ENCODE measurements at regions not wholly inside any gene's neighbourhood (a gene's known extent, or its start where the extent isn't known, plus 50 kb on each side); places are given as distances from the start of the nearest gene placed in this dataset.
"Not testable (repeated sequence)": the region's sequence is repeated elsewhere in the genome, so short reads cannot be mapped to it uniquely, and the experiment has no call there.

DNA sequence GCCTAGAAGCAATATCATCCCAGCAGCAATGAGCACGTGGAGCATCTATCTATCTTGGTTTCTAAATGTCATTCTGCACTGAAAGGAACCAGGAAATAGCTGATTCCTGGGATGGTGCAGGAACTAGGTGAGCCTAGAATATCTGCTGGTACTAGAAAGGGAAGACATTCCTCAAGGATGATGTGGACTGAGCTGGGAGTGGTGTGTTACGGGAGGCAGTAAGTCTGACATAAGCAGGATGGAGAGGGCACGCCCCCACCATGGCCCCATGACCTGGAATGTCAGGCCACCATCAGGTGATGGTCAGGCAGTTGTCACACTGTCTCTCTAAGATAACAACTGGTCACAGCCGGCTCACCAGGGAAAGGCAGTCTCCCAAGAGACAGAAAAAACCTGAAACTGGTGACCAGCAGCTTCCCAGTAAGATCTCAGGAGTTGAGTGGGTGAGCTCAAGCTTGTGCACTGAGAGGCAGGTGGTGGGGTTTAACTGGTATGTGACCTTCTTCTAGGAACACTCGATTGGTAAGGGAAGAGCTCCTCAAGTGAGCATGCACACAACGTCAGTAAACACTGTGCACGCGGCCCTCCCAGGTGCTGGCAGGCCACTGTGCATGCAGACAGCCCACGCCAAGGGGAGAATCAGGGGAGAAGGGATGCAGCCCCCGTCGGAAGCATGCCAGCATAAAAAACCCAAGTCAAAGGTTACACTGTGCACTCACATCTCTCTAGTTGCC is 148.7 kb downstream of the ADSS2 start:
- DNase-seq, result no peak

DNA sequence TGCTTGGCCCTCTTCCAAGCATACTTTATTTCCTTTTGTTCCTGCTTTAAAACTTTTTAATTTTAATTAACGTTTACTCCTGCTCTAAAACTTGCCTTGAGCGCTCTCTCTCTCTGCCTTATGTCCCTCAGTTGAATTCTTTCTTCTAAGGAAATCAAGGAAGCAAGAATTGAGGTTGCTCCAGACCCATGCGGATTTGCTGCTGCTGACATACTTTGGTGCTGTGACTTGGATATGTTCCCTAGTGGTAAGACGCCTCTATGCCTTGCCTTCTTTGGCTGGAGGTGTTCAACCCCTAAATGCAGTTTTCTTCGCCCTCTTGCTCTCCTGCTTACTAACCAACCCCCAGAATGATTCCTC is 148.1 kb downstream of the ADSS2 start:
- DNase-seq, result no peak

DNA sequence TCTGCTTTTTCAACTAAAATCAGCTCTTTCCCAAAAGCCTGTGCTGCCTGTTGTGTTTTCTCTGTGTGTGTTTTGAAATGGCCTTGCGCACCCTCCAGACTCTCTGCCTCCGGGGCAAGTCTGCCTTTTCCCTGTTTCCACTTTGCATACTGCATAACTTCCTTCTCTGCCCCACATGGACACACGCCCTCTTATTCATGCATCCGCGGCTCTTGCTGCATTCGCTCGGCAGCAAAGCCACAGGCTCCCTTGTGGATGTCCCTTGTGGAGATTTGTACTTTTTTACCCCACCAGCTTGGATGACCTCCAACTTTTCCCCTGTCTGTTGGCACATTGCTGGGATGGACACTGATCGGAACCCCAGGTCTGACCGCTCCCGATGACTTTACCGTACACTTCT is 147.6 kb downstream of the ADSS2 start:
- no peak for DNase-seq

DNA sequence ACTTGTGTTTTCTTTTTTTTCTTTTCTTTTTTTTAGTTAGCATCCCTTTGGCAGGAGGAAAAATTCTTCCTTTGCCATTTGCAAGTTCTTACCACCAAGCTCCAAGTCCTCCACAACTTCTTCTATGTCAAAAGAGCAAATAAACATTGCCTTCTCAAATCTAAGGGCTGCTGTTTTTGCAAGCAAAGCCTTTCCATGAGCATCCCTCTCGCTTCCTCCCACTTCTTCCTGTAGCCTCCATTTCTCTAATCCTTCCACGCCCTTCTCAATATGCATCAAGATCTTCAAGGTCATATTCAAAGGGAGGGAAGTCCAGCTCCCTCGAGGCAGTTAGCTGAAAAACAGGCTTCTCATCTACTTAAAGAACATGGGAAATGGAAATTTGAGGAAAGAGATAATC is 147.1 kb downstream of the ADSS2 start:
- DNase-seq, result no peak

DNA sequence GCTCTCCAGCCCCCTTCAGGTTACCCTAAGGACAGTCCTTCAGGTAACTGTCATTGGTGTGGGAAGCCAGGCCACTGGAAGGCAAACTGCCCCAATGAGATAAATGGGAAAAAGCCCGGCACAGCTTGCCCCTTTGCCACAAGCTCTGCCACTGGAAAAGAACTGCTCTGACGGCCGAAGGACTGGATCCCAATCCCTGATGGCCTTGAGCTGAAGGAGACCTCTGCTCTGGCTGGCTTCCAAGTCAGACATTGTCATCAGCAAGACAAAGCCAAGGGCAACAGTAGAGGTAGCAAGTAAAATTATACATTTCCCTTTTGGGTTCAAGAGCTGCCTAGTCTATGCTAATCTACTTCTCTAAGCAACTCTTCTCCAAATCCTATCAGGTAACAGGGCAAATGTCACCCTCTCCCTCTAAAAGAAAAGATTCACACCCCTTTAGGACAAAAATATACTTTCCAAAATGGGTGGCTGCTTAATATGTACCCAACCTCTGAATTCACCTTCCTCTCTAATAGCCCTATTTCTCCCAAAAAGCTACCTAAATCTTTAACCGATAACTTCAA is 145.8 kb downstream of the ADSS2 start:
- DNase-seq, result no peak

DNA sequence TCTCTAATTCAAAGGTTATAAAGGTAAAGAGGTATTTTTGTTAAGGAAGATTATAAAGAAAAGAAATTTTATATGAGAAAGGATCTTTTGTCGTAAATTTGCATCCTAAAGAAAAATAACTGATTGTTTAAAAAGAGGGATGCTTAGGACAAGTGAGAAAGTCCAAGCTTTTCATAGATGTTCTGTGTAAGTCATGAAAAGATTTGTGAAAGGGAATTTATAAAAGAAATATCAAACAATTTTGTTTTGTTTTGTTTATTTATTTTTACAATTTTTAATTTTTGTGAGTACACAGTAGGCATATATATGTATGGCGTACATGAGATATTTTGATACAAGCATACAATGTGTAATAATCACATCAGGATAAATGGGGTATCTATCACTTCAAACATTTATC is 145.2 kb downstream of the ADSS2 start:
- no peak for DNase-seq

DNA sequence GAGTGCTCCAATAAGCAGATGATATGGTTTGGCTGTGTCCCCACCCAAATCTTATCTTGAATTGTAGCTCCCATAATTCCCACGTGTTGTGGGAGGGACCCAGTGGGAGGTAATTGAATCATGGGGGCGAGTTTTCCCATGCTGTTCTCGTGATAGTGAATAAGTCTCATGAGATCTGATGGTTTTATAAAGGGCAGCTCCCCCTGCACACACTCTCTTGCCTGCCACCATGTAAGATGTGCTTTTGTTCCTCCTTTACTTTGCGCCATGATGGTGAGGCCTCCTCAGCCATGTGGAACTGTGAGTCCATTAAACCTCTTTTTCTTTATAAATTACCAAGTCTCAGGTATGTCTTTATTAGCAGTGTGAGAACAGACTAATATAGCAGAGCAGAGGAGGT is 142.5 kb downstream of the ADSS2 start:
- not testable (repeated sequence) for DNase-seq

DNA sequence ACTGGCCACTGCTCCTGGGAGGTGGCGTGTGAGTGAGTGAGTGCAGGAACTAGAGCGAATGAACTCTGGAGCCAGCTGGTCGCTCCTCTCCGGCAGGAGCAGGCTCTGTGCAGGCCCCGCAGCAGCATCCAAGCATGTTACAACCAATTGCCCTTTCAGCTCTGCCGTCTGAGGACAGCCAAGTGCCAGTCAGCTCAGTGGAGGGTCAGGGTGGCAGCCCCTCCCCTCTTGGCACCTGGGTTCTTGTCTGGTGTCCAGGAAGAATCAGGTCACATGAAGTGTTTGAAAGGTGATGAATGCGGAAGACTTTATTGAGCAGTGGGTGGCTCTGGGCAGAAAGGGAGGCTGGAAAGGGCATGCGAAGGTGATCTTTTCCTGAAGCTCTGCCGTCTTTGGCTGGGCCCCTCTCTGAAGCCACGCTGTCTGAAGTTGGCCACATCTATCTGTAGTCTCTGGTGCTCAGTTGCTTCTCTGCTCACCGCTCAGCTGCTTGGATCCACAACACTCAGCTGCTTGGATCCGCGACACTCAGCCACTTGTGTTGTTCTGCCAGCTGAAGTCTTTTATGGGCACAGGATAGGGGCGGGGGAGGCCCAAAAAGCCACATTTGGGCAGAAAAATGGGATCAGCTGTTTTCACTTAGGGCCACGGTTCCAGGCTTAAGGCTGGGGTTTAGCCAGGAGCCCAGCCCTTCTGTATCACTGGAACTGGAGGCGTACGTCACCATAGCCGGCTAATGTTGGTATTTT is 139.8 kb downstream of the ADSS2 start:
- no peak for DNase-seq

DNA sequence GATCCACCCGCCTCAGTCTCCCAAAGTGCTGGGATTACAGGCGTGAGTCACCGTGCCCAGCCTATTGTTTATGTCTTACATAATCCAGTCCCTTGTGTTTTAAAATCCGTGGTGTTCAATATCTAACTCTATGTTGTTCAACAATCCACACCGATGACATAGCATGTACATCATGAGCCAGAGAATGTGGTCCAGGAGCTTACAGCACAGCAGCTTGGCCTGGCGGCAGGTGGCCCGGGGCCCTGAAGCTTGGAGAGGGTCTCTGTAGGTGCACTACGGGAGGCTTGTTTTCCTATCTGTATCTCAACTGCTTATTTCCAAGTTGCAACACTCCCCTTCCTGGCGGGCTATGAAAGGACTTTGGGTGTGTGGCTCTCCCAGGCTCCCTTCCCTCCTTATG is 138.4 kb downstream of the ADSS2 start:
- DNase-seq, result no peak

DNA sequence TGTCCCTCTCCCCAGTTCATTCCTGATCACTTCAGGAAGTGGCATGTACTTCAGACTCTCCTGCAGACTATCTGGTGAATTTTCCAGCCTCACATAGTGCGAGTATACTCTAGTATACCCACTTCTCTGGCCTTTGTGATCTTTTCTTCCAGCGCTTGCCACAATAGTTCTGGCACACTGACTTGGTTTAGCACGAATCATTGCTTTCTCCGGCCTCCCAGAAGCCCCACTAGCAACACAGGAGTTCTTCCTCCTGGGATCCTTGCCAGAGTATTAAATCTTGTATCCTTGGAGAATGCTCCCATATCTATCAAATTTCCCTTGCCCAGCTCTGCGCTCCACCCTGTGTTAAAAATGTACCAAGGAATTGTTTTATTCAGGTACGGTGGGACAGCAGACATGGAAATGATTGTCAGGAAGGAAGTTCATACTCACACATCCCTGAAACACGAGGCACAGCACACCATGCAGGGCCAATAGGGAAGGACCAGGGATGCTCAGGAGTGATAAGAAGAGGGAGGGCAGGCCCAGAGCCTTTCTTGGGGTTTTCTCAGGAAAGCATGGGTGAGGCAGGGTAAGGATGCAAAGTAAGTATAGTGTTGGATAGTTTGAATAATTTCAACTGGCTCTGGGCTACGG is 136.7 kb downstream of the ADSS2 start:
- no peak for DNase-seq

DNA sequence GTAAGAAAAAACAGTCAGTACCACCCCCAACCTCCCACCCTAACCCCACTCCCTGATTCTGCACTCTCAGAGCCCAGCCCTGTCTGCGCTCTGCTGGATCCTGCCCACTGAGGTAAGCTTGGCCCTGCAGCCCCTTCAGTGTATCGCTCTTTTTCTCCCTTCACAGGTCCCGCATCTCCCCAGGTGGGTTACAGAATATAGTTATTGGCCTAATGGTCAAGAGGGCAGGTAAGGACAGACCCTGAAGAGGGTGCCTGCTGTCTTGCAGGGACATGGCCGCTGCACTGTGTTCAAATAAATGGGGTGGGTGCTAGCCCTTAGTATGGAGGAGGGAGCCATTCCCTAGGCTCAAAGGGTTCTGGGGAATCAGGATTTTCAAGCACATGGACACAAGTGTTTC is 135.7 kb downstream of the ADSS2 start:
- DNase-seq, result no peak

DNA sequence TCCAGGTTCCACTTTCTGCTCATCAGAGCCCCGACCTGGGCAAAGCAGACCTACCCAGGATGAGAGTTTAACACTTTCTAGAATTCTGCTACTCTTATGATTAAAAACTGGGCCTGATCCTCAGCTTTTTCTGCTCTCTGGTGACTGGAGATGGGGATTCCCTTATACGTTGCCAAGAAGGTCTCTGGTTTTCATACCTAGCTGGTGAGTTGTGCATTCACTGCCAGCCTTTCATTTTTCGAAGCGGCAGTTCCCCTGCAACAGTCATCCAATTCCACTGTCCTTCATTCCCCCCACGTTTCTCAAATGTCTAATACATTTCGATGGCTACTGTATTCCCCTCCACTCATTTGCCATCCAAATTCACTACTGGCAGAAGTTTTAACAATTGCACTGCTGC is 135.3 kb downstream of the ADSS2 start:
- DNase-seq, result no peak

DNA sequence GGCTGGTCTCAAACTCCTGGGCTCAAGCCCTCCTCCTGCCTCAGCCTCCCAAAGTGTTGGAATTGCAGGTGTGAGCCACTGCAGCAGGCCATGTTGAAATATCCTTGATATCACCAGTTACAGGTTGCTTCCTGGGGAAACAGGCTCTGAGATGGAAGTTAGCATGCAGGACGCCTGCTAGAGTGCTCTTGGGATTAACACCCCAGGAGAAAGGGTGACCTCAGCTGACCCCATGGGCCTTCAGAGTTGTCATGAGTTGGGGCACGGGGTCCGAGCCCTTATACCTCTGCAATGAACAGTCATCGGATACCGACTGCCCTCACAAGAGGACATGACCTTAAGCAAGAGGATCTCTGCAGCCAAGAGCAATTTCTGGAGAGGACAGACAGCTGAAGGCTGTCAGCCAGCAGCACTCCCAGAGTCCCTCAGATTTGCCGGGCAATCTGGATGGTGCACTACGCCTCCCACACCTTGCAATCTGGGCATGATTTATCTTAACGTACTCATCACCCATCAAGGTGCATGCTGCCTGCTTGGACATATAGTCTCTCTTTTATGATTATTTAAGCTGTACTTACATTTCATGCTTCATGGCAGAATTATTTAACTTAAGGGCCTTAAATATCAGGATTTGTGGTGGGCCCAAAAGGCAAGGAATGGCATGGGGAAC is 134.6 kb downstream of the ADSS2 start:
- DNase-seq, result no peak

DNA sequence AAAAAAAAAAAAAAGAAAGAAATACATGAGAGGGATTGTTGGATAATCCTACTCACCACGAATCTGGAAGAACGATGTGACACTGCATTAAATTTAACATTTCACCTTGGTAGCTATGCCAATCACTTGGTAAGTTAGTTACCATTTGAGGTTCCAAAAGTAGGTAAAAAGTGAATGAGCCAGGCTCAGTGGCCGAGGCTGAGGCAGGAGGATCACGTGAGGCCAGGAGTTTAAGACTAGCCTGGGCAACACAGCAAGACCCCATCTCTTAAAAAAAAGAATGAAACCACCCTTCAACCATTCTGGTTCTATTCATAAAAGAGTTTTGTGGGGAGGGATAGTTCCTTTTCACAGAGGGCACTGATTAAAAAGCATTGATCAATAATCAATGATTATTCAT is 133.6 kb downstream of the ADSS2 start:
- no peak for DNase-seq

DNA sequence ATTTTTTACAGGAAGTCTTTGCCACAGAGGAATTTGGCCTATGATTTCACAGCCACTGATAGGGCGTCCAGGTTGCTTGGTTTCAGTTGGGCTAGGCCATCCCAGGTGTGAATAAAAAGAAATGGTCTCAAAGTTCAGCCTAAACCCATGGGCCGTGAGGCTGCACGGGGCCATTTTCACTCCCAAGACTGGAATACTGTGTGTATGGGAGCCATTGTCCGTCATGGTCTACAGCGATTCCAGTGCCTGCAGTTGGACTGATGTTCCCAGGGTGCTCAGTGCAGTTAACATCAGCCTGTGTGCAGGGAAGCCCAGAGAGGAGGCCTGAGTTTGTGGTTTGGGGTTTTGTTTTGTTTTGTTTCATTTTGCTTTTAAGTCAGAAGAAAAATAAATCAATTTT is 133.2 kb downstream of the ADSS2 start:
- DNase-seq, result no peak

DNA sequence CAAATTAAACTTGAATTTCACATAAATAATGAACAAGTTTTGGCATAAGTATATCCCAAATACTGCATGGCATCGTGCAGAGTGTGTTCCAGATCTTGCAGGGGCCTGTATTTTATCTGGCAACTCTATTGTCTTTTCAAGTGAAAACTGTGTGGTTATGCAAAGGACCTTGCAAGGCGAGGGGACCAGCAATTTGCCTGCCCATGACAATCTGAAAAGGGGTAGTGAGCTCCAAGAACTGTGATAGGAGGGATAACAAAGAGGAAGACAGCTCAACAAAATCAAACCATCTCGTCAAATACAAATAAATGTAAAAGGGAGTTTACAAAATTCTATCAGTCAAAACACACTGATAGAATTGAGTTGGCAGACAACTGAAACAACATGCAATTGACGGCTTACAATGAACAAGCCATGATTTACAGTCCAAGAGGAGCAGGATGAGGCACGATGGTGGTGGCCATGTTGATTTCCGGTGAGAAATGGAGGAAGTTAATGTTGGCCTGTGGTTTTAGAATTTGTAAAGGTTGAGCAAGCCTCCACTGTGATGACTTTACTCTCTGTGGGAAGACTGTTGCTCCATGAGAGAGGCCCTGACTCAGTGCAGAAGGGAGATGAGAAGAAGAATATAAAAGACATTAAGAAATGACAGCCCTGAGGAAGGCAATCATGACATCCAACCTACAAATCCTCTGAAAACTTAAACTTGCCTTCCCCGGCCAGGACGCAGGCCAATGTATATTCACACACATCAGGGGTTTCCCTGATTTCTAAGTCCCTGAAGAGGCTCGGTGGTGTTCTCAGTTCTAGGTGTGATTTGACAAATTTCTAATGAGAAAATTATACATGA is 132.2 kb downstream of the ADSS2 start:
- DNase-seq, result peak; percentile 56

DNA sequence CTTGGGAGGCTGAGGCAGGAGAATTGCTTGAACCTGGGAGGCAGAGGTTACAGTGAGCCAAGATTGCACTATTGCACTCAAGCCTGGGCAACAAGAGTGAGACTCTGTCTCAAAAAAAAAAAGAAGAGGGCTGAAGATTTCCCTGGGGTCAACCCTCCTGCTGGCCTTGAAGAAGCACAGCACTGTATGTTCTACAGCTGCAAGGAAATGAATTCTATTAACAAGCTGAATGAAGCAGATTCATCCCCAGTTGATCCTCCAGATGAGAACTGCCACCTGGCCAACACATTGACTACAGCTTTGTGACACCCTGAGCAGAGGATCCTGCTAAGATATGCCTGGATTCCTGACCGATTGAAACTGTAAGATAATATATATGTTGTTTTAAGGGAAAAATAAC is 129.5 kb downstream of the ADSS2 start:
- no peak for DNase-seq

DNA sequence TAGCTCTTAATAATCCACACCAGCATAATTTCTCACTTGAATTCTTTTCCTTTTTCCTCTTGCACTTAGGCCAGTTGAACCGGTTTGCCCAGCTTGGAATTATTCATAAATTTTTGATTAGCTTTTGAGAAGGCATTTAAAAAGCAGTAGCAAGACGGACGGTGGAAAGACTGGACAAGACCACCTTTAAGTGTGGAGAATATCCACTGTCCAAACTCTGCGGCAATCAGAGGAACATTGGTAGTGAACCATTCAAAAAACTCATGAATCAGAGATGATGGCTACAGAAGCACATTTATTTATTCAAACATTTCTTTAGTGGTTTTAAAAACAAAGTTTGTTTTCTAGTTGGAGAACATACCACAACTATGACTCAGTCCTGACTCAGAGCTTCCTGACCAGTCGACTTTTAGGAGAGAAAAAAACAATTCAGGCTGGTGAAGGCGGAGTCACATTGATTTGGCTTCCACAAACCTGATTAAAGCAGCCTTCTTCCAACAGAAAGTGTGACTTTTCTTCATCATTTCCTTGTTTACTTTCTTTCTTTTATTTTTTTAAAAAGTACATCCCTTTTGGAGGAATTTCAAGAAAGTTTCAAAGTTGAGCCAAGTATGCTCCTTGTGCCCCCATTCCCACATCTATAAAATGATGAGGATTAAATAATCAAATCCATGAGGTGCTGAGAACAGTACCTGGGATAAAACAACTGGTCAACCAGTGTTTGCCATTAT is 128.8 kb downstream of the ADSS2 start:
- peak; percentile 29 for DNase-seq

DNA sequence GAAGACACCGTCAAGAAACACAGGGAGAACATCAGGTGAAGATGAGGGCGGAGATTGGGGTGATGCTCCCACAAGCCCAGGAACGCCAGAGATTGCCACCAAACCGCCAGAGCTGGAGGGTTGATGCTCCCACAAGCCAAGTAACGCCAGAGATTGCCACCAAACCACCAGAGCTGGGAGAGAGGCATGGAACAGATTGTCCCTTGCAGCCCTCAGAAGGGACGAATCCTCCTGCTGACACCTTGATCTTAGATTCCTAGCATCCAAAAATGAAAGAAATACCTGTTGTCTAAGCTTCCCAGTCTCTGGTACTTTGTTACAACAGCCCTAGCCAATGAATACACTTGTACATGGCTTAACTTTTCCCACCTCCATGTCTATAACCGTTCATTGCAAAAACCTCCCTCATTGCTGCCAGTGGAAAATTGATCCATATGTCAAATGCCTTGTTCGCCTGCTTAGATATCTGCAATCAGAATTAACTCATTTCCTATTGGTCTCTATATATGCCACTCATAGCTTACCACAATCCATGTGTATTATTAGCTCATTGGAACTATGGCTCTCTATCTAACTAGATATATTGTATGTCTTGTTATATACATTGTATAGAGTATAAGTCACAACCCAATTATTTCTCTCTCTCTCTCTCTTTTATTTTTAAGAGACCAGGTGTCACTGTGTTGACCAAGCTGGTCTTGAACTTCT is 127.4 kb downstream of the ADSS2 start:
- DNase-seq, result no peak

DNA sequence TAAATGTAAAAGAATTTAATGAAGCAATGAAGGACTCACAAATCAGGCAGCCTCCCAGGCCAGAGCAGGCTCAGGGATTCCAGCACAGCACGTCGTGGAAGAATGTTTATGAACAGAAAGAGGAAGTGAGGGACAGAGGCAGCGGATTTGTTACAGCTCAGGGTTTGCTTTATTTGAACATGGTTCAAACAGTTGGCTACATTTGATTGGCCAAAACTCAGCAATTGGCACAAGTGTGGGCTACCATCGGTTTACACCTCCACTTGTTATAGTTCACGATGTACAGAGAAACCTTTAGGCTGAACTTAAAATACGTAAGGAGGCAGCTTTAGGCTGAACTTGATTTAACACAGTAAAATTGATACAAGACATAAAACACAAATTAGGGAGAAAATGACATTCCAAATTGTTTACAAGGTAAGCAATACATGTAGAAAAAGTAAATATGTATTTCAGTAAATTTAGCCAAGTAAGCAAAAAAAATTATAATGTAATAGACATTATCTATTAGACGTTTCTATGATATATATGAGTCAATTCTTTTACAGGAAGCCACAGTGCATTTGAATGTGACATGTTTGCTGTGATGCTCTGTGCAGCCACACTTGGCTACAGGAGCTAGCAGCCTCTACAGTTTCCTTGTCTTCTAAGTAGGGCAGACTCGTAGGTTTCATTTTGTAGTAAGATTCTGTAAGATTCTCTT is 126.5 kb downstream of the ADSS2 start:
- peak; percentile 24 for DNase-seq
